ENCODE measurements at regions not wholly inside any gene's neighbourhood (a gene's known extent, or its start where the extent isn't known, plus 50 kb on each side); places are given as distances from the start of the nearest gene placed in this dataset.
A peak's percentile ranks its signal among the peaks of the same experiment; 100 is the strongest.

DNA sequence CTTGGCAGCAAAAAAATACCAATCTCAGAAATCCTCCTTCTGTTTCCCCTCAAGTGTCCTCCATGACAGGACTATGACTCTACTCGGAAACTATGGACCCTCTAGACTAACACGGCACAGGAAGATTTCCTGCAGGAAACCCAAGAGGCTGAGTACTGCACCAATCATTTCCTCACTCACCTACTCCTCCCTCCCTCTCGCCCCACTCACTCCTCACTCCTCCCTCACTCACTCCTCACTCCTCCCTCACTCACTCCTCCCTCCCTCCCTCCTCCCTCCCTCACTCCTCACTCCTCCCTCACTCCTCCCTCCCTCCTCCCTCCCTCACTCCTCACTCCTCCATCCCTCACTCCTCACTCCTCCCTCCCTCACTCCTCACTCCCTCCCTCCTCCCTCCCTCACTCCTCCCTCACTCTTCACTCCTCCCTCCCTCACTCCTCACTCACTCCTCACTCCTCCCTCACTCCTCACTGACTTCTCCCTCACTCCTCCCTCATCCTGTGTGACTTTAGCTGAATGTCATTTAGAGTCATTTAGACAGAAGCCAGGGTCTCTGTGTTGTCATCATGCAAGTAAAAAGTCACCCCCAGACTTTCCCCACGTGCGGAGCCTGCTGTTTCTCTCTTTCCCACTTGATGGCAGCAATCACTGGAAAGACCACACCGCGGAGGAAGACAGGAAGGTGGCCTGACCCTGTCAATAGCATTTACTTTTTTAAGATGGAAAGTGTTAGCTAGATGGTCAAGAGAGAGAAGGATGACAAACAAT lies 226.8 kb upstream of the PDE10A start:
- no peaks in the 10 kb centered on the region for H3K36me3 ChIP-seq (ENCODE audit: insufficient read depth, low read length)
- TF ChIP-seq, protein P1, sequence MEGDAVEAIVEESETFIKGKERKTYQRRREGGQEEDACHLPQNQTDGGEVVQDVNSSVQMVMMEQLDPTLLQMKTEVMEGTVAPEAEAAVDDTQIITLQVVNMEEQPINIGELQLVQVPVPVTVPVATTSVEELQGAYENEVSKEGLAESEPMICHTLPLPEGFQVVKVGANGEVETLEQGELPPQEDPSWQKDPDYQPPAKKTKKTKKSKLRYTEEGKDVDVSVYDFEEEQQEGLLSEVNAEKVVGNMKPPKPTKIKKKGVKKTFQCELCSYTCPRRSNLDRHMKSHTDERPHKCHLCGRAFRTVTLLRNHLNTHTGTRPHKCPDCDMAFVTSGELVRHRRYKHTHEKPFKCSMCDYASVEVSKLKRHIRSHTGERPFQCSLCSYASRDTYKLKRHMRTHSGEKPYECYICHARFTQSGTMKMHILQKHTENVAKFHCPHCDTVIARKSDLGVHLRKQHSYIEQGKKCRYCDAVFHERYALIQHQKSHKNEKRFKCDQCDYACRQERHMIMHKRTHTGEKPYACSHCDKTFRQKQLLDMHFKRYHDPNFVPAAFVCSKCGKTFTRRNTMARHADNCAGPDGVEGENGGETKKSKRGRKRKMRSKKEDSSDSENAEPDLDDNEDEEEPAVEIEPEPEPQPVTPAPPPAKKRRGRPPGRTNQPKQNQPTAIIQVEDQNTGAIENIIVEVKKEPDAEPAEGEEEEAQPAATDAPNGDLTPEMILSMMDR (conservative IDR thresholded peaks at IDR 0.05; ENCODE audit: low read length): peak; percentile 76
- no peak for TF ChIP-seq EZH2phosphoT487 (IDR thresholded peaks at IDR 0.05; ENCODE audit: borderline replicate concordance)
- H3K4me2 ChIP-seq (ENCODE audit: low read depth, low read length, poor library complexity, severe bottlenecking): no peak overlapping the region
- H3K9me2 ChIP-seq (replicated peaks; ENCODE audit: low read depth, low read length): no peaks in the 10 kb centered on the region
- H3F3A ChIP-seq (ENCODE audit: low read depth): no peaks in the 10 kb centered on the region
- no peaks in the 10 kb centered on the region for H3K27me3 ChIP-seq (ENCODE audit: insufficient read depth, low read length, poor library complexity, severe bottlenecking)
- H3K4me3 ChIP-seq (ENCODE audit: low read length, poor library complexity, severe bottlenecking): no peak overlapping the region
- H3K4me1 ChIP-seq (ENCODE audit: insufficient read depth, low read length, poor library complexity, severe bottlenecking): no peaks in the 10 kb centered on the region
- H3K9me3 ChIP-seq (ENCODE audit: insufficient read depth, low read depth, low read length): no peaks in the 10 kb centered on the region
- no peaks in the 10 kb centered on the region for H4K20me1 ChIP-seq (ENCODE audit: insufficient read depth, low read length, poor library complexity, severe bottlenecking)
- H3K9ac ChIP-seq (ENCODE audit: low read depth, low read length, poor library complexity, severe bottlenecking): no peak overlapping the region
- no peaks in the 10 kb centered on the region for H3K79me2 ChIP-seq (ENCODE audit: insufficient read depth, low read length)
- 0 out of 2 replicates have a peak overlapping the region, but pooled peaks have one; percentile 44 for H2AFZ ChIP-seq (ENCODE audit: low read length)

DNA sequence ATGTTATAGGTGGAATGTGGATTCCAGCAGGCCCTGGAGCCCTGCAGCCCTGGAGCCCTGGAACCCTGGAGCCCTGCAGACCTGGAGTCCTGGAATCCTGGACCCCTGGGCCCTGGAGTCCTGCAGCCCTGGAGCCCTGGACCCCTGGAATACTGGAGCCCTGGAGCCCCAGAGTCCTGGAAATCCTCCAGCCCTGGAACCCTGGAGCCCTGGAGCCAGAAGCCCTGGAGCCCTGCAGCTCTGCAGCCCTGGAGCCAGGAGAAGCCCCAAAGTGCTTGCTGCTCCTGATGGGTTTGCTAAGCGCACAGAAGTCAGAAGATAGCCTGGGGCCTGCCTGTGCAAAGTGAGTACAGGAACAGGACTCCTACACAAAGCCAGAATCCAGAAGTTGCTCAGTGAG lies 223.1 kb upstream of the PDE10A start:
- H3K27me3 ChIP-seq (ENCODE audit: insufficient read depth, low read length, poor library complexity, severe bottlenecking): no peaks in the 10 kb centered on the region
- no peak for TF ChIP-seq EZH2phosphoT487 (IDR thresholded peaks at IDR 0.05; ENCODE audit: borderline replicate concordance)
- TF ChIP-seq, protein P1 (conservative IDR thresholded peaks at IDR 0.05; ENCODE audit: low read length): no peak
- no peaks in the 10 kb centered on the region for H3K9me3 ChIP-seq (ENCODE audit: insufficient read depth, low read depth, low read length)
- no peaks in the 10 kb centered on the region for H3F3A ChIP-seq (ENCODE audit: low read depth)
- H2AFZ ChIP-seq (ENCODE audit: low read length): no peak overlapping the region
- H3K4me1 ChIP-seq (ENCODE audit: insufficient read depth, low read length, poor library complexity, severe bottlenecking): no peaks in the 10 kb centered on the region
- H3K36me3 ChIP-seq (ENCODE audit: insufficient read depth, low read length): no peaks in the 10 kb centered on the region
- H3K9me2 ChIP-seq (replicated peaks; ENCODE audit: low read depth, low read length): no peaks in the 10 kb centered on the region
- H3K4me3 ChIP-seq (ENCODE audit: low read length, poor library complexity, severe bottlenecking): no peak overlapping the region
- no peak overlapping the region for H3K9ac ChIP-seq (ENCODE audit: low read depth, low read length, poor library complexity, severe bottlenecking)
- no peak overlapping the region for H3K4me2 ChIP-seq (ENCODE audit: low read depth, low read length, poor library complexity, severe bottlenecking)
- no peaks in the 10 kb centered on the region for H3K79me2 ChIP-seq (ENCODE audit: insufficient read depth, low read length)
- H4K20me1 ChIP-seq (ENCODE audit: insufficient read depth, low read length, poor library complexity, severe bottlenecking): no peaks in the 10 kb centered on the region

DNA sequence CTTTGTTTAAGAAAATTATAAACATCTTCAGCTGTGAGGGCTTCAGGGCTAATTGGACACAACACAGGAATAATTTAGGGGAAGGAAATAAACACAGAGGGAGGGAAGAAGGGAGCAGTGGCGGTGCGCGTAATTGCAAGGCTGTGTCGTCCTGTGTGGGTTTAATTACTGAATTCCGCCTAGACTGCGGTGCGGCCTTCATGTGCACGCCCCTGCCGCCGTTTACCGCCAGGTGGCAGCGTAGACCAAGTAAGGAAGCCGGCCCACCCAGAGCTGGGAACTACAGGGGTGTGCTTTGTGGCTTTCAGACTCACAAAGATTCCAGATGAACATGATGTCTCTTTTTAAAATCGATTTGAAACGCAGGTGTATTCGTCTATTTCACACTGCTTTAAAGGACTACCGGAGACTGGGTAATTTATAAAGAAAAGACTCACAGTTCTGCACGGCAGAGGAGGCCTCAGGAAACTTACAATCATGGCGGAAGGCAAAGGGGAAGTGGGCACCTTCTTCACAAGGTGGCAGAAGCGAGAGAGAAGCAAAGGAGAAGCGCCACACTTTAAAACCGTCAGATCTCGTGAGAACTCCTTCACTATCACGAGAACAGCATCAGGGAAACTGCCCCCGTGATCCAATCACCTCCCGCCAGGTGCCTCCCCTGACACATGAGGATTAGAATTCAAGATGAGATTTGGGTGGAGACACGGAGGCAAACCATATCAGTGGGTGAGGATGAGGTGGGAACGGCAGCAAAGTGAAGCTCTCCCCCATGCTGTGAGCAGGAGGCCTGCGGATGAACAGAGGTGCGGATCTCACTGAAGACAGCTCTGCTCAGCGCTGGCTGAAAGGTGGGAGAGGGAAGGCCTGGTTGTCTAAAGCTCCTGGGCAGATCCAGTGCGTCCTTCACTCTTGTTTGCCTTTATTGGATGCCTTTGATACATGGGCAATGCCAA lies 222.0 kb upstream of the PDE10A start:
- H3F3A ChIP-seq (ENCODE audit: low read depth): no peaks in the 10 kb centered on the region
- no peak overlapping the region for H3K4me2 ChIP-seq (ENCODE audit: low read depth, low read length, poor library complexity, severe bottlenecking)
- H3K9ac ChIP-seq (ENCODE audit: low read depth, low read length, poor library complexity, severe bottlenecking): no peak overlapping the region
- H3K27me3 ChIP-seq (ENCODE audit: insufficient read depth, low read length, poor library complexity, severe bottlenecking): peaks cover 4% of the 10 kb centered on the region
- H4K20me1 ChIP-seq (ENCODE audit: insufficient read depth, low read length, poor library complexity, severe bottlenecking): no peaks in the 10 kb centered on the region
- no peaks in the 10 kb centered on the region for H3K9me3 ChIP-seq (ENCODE audit: insufficient read depth, low read depth, low read length)
- H3K79me2 ChIP-seq (ENCODE audit: insufficient read depth, low read length): no peaks in the 10 kb centered on the region
- 0 out of 2 replicates have a peak overlapping the region, but pooled peaks have one; percentile 36 for H2AFZ ChIP-seq (ENCODE audit: low read length)
- no peak overlapping the region for H3K4me3 ChIP-seq (ENCODE audit: low read length, poor library complexity, severe bottlenecking)
- no peaks in the 10 kb centered on the region for H3K36me3 ChIP-seq (ENCODE audit: insufficient read depth, low read length)
- no peaks in the 10 kb centered on the region for H3K4me1 ChIP-seq (ENCODE audit: insufficient read depth, low read length, poor library complexity, severe bottlenecking)
- H3K9me2 ChIP-seq (replicated peaks; ENCODE audit: low read depth, low read length): no peaks in the 10 kb centered on the region
- TF ChIP-seq, protein P1 (conservative IDR thresholded peaks at IDR 0.05; ENCODE audit: low read length): peak; percentile 92
- TF ChIP-seq EZH2phosphoT487 (IDR thresholded peaks at IDR 0.05; ENCODE audit: borderline replicate concordance): no peak
